NCI-H774 (cell line): ENCODE measurements at regions not wholly inside any gene's neighbourhood (a gene's known extent, or its start where the extent isn't known, plus 50 kb on each side); places are given as distances from the start of the nearest gene placed in this dataset.

Source experiments
- DNase-seq: peaks from one replicate; lab custom pipeline; 2025; lab: John Stamatoyannopoulos, UW

DNA sequence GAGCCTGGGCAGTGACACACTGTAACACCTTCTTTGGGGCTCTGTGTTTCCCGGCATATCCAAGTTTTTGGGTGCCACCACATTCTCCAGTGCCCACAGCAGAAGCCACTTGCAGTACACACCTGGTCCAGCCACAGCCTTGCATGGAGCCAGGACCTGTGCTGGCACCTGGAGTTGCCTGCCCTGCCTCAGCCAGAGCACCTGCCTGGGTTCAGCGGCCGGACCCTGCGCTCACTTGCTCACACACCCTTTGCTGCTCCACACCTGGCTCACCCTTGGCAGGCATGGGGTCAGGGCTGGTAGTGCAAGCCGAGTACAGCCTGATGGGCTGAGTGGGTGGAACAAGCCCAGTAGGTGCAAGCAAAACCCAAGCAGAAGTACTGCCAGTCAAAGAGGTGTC, 1511.1 kb downstream of the TECRL start:
- DNase-seq: no peak

DNA sequence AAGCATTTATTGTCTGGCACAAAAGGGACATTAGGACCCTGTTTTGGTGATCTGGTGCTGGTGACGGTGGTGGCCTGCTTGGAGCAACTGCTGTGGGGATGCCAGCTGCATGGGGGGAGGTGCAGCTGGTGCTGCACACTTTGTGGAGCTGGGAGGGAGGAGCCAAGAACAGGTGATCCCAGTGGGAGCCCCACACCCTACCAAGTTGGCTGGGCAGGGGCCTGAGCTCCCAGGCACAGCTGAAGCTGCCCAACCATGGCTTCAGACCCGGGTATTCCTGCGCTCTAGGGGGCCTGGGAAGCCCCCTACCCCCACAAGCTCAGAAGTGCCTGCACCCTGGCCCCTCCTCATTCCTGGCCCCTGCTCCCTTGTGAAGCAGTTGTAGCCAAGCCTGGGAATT, 1512.5 kb downstream of the TECRL start:
- DNase-seq: no peak

DNA sequence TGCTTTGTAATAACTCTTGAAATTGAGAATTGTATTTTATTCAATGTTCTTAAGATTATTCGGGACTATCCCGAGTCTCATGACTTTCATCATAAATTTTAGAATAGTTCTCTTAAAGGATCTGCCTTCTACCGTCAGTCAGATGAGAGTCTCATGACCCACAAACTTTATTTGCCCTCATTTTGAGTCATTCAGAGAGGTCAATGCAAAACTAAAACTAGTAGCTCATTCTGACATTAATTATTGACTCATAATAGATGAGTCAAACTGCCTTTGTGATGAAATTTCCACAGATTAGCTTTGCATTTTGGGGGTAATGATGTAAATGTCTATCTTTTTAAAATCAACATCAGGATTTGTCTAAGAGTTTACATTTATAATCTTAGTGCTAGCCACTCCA, 1527.3 kb downstream of the TECRL start:
- no peak for DNase-seq

DNA sequence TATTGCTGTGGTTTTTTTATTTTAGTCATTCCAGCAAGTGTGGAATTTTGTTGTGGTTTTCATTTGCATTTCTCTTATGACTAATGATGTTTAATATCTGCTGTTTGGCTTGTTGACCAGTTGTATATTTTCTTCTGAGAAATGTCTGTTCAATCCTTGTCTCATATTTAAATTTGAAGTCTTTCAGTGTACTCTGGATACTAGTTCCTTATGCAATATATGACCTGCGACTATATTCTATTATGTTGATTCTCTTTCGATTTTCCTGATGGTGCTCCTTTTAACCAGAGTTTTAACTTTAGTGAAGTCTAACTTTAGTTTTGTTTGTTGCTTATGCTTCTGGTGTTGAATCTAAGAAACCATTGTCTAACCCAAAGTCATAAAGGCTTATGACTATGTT, 1528.0 kb downstream of the TECRL start:
- DNase-seq: no peak

DNA sequence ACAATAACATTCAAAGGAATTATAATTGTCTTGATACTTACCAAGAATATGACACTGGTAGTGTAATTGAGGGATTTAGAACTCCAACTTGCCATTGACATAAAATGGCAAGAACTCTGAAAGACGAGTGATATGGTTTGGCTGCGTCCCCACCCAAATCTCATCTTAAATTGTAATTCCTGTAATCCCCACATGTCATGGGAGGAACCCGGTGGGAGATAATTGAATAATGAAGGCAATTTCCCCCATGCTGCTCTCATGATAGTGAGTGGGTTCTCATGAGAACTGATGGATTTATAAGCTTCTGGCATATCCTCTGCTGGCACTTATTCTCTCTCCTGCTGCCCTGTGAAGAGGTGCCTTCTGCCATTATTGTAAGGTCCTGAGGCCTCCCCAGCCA, 1536.4 kb downstream of the TECRL start:
- no peak for DNase-seq

DNA sequence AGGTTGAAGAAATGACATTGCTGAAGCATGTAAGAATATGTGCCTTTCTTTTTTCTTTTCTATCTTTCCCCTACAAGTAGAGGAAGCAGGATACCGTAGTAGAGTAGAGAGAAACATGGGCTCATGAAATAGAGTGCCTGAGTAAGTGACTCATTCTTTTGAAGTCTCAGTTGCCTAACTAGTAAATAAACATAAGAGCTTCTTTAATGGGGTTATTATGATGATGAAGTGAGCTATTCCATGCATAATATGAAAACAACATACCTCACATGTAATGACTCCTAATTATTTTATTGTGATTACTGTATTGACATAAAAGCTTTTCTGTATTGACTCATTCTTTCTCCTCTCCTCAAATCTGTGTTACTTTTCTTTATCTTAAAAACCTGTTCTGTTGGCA, 1538.2 kb downstream of the TECRL start:
- DNase-seq: no peak

DNA sequence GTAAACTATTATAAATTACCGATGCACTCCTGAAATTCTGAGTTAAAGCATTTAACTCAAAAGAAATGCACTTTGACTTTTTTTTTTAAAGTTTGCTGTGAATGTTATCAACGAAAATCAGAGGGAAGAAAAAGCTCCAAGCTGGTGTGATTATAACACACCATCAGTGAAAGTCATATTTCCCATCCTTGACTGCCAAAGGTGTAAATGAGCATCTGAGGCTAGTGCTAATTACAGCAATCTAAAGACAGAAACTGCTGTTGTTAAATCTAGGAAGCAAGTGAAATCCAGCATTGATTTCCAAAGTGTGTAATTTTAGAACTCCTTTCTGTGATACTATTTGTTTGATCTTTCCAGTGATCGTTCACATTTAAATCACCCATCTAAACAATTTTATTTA, 1538.8 kb downstream of the TECRL start:
- no peak for DNase-seq

DNA sequence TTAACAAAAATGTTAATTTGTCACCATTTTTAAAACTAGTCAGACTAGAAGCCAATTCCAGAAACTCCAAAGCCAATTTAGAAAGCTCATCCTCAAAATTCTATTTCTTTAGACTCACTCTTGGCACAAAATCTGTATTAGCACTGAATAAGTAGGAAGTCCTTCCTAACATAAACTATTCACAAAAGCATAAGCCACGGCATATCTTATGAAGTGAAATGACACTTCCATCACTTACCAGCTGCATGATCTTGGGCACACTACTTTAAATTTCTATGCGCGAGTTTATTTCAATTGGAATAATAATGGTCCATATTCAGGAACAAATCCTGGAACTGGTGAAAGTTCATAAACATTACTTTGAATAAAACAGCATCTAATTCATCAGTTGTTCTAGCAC, 1544.0 kb downstream of the TECRL start:
- no peak for DNase-seq

DNA sequence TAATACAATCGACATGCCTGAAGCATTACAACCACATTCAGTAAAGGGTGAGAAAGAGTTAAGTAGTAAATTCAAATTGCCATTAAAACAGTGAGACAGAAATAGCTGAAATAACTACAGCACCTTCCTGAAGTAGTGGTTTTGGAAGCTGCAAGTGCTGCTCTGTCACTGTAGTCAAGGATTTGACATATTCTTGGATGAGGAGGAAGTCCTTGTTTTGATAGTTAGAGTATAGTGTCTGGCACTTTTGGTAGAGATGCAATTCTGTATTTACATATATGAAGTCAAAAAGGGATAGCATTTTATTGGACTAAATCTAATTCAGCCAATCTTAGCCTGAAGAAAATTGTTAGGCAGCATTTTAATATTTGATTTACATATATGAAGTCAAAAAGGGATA, 1559.6 kb downstream of the TECRL start:
- DNase-seq: no peak

DNA sequence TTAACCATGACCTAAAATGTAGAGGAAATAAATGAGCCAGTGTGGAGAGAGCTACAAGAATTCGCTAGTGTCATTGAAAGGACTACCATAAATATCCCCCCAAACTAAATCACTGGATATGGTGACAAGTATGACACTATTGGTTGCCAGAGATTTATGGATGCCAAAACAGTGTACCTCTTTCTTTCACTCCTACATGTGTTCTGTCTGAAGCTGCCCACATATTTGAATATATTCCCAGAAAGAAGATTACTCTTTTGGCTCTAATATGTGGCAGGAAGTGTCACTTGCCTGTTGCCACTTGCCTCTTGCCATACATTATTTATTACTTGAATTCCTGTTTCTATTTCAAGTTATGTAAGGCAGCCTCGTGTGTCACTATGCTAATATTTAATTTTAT, 1573.6 kb downstream of the TECRL start:
- no peak for DNase-seq

DNA sequence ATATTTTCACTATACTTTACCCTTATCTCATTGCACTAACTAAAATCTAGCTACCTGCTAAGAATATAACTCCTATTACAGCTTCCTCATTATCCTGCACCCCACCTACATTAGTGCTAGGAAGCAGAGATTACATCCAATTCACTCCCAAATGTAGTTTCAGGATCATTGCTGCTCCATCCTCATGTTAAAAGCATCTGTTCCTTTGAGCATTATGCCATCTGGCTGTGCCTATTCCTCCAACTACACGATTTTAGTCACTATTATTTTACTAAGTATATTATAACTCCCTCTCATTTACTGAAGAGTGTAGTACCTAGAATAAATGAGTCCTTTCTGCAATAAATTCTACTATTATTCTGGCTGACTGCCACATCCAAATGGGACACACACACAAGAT, 1586.9 kb downstream of the TECRL start:
- no peak for DNase-seq

DNA sequence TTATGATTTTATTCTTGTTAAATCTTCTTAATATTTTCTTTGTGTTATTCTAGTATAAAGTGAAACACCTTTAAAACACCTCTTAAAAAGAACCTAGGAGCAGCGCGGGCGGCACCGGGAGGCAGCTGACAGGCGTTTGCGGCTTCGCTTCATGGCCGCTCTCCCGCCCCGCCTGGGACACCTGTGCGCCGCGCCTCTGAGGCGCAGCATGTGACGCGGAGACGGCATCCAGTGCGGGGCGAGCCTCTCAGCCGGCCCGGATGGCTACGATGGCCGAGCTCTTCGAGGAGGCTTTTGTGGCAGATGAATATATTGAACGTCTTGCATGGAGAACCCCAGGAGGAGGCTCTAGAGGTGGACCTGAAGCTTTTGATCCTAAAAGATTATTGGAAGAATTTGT, 1592.7 kb downstream of the TECRL start:
- peak; percentile 13 for DNase-seq

DNA sequence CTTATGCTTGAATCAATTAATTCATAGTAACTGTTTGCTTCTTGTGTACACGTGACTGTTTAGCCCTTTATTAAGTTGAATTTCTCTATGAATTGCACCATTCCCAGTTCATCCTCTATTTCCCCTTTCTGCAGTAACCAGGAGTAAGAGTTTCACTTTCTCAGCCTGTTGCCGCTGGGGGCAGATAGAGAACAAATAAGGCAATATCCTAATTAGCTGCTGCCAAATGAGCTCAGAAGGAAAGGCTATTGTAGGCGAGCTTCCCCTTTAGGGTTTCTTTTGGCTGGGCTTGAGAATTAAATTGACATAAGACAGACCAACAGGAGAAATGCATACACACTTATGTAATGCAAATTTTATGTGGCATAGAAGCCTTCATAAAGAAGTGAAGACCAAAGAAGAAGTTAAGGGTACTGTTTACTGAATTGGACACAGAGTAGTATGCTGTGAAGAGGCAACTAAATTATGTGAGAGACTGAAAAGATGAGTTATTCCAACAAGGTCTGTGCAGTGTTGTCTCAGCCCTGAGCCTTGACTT, 1594.7 kb downstream of the TECRL start:
- no peak for DNase-seq

DNA sequence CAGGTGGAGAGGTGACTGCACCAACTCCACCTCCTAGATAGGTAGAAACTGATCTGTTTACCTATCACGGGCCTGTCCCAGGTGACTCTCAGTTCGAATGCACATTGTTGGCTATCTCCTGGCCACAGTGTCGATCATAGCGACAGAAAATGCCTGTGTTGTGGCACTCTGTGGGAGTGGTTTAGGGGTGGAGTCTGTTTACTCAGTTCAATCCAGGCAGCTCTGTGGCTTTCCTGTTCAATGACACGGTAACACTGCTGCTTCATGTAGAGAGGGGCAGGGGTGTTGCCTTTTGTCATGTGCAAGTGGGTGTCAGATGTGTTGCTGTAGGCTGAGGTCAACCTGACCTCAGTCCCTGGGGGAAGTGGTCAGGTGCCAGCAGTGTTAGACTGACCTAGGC, 1602.4 kb downstream of the TECRL start:
- no peak for DNase-seq

DNA sequence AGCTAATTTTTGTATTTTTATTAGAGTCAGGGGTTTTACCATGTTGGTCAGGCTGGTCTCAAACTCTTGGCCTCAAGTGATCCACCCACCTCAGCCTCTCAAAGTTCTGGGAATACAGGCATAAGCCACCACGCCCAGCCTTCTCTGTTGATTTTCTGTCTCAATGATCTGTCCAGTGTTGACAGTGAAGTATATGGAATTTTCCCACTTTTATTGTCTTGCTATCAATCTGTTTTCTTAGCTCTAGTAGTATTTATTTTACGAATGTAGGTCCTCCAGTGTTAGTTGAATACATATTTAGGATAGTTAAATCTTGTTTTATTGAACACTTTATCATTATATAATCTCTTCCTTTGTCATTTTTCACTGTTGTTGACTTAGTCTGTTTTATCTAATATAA, 1603.9 kb downstream of the ADGRL3 start:
- no peak for DNase-seq

DNA sequence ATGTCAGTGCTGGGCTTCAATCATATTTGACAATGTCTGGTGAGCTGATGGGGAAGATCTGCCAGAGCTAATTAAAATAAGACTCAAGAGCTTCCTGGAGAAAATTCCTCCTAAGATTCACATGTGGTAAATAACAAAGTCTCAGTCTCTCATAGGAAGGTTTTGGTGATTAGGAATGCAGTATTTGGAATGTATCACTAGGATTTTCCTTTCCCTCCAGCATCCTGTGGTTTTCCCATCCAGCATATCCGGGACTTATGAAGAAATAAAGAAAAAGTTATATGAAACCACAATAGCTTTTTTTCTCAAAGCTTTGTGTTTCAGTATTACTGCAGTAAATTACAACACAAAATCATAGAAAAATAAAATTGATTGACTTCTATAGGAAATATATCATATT, 1597.1 kb downstream of the ADGRL3 start:
- DNase-seq: no peak

DNA sequence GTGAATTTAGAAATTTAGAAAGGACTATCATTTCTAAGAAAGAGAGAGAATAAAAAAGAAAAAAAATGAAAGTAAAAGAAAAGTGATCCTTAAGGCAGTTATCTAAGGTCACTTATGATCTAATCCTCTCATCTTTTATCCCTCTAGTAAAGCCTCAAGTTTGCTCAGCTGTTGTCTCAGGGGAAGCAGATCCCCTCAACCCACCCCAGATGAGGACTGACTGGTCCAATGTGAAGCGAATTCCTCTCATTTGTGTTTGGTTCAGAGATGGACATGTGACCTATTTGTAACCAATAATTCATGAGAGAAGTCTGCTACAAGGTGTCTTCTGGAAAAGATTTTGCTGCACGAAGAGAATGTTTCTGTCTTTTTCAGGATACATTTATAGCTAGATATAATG, 1591.3 kb downstream of the ADGRL3 start:
- no peak for DNase-seq

DNA sequence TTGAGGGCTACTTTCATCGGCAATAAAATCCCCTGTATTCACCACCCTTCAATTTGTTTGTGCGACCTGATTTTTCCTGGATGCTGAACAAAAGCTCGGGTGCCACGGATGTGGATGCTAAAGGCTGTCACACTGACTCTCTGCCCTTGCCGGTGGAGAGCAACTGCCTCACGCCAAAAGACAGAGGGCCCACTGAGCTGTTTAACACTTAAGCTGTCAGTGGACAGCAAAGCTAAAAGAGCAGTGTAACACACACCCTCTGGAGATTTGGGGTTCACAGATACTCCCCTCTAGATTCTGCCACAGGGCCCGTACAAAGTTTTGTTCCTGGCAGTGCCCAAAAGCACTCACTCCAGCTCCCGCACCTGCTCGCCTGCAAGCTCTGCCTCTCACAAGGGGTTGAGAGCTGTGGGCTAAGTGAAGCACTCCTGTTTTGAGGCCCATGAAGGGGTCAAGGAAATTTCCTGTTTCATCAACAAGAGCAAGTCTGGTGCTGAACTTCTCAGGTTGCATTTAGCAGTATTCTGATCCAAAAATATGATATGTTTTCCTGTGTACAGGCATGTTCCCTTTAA, 1571.9 kb downstream of the ADGRL3 start:
- DNase-seq: peak; percentile 21

DNA sequence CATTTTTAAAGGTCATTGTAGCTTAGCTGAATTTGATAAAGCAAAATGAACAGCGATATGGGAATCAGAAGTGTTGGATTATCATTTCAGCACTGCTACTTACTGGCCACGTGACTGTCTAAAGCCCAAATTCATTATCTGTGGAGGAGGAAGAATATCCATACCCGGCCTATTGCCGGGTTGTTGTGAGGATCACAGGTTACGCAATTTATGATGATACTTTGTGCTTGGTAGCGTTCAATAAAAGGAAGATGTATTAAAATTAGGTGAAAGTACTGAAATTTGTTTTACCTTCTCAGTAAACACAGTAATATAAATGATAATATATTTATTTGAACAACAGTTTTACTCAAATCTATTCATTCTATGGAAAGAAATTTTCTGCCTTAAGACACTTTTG, 1540.2 kb downstream of the ADGRL3 start:
- DNase-seq: no peak

DNA sequence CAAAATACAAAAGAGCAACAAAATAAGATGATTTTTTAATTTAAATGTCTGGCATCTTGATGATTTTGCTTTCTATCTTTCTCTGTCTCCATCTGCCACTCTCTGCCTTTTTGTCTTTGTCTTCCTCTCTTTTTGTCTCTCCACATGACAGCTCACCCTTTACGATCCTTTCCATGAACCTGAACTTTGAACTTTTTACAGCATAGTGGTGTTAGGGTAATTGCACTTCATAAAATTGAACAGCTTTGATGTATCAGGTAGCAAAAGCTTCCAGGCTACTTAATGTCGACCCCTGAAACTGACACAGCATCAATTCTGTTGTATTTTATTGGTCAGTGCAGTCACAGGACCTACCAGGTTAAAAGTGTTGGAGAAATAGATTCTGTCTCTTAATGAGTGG, 1517.0 kb downstream of the ADGRL3 start:
- no peak for DNase-seq

DNA sequence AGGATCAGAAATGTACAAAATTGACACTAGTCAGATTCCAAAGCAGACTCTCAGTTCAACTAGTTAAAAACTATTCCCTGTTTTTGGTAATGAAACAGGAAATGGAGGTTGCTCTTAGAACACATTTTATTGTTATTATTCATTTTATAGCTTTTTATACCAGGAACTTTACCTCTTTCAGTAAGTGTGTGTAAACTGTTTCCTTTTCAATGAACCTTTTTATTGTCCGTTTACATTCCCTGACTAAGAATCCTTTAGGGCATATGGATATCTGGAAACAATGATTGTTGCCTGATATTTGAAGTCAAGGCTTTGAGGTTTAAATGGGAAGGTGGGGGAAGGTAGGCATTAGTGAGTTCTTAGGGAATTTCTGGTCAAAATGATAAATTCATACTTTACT, 1511.4 kb downstream of the ADGRL3 start:
- no peak for DNase-seq

DNA sequence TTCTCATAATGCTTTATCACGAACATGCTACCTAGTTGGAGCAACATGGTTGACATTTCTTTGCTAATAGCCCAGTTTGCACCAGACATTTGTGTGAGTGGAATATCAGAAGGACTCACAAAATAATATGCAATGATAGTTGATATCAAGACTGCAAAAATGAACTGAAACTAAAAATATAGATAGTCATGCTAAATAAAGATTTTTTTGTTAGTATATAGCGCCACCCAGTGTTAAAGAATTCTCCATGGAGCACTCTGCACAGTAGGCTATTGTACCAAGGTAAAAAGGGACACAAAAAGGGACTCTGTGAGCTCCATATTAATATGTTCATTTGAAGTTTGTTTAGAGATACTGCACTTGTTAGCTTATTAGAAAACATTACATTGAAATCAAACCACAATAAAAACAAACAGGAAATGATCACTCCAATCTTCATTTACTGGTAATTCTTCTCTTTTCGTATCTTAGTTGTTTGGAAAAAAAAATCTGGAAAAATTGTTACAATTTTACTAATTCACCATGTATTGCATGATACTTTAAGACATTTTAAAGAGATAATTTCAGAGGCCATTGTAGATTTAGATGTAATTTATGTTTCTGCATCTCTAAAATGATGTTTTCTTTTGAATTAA, 1509.6 kb downstream of the ADGRL3 start:
- DNase-seq: peak; percentile 25

DNA sequence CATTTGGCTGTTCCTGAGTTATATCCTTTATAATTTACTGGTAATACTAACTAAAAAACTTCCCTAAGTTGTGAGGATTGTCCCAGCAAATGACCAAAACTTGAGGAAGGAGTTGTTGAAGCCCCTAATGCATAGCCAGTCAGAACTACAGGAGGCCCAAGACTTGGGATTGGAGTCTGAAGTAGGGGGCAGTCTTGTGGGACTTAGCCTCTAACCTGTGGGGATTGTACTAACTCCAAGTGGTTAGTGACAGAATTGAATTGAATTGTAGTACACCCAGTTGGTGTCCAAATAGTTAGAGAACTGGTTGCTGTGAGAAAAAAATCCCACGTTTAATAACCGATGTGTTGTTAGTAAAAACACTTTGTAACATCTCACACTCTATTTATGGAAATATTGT, 1506.3 kb downstream of the ADGRL3 start:
- DNase-seq: no peak
